ENCODE measurements at regions not wholly inside any gene's neighbourhood (a gene's known extent, or its start where the extent isn't known, plus 50 kb on each side); places are given as distances from the start of the nearest gene placed in this dataset.

GRCh38 chr9:90969021-90969675 lies 167.5 kb downstream of the SYK start:
- no peak overlapping the region for H3K27ac ChIP-seq (ENCODE audit: low read depth)
- no peak for DNase-seq (ENCODE audit: extremely low spot score)
- 82% methylated on average over 10 of the region's 10 CpGs for WGBS
- H3K4me3 ChIP-seq (ENCODE audit: low read depth, low read length): no peak overlapping the region
- H3K4me1 ChIP-seq (ENCODE audit: insufficient read depth): no peaks in the 10 kb centered on the region
- no peaks in the 10 kb centered on the region for H3K36me3 ChIP-seq (ENCODE audit: insufficient read depth)

- H3K36me3 ChIP-seq (ENCODE audit: insufficient read depth): no peaks in the 10 kb centered on the region
- WGBS: 75% methylated on average over 9 of the region's 9 CpGs
- H3K4me1 ChIP-seq (ENCODE audit: insufficient read depth): no peaks in the 10 kb centered on the region
- DNase-seq (ENCODE audit: extremely low spot score): no peak
- H3K4me3 ChIP-seq (ENCODE audit: low read depth, low read length): no peak overlapping the region
- no peak overlapping the region for H3K27ac ChIP-seq (ENCODE audit: low read depth)
Observed at GRCh38 chr9:90970608-90971007, 169.0 kb downstream of the SYK start.

GRCh38 chr9:90972057-90972456 lies 170.4 kb downstream of the SYK start:
- H3K27ac ChIP-seq (ENCODE audit: low read depth): no peak overlapping the region
- WGBS: 91% methylated on average over 6 of the region's 6 CpGs
- H3K36me3 ChIP-seq (ENCODE audit: insufficient read depth): no peaks in the 10 kb centered on the region
- H3K4me1 ChIP-seq (ENCODE audit: insufficient read depth): no peaks in the 10 kb centered on the region
- DNase-seq (ENCODE audit: extremely low spot score): no peak
- H3K4me3 ChIP-seq (ENCODE audit: low read depth, low read length): no peak overlapping the region

- H3K36me3 ChIP-seq (ENCODE audit: insufficient read depth): no peaks in the 10 kb centered on the region
- H3K27ac ChIP-seq (ENCODE audit: low read depth): no peak overlapping the region
- no peaks in the 10 kb centered on the region for H3K4me1 ChIP-seq (ENCODE audit: insufficient read depth)
- H3K4me3 ChIP-seq (ENCODE audit: low read depth, low read length): no peak overlapping the region
- 66% methylated on average over 5 of the region's 5 CpGs for WGBS
- DNase-seq (ENCODE audit: extremely low spot score): no peak
Observed at GRCh38 chr9:90974016-90974415, 172.4 kb downstream of the SYK start.

- Histone ChIP-seq H3K27ac (ENCODE audit: low read depth) (no peak overlapping the region), H3K36me3 (ENCODE audit: insufficient read depth) (no peaks in the 10 kb centered on the region), H3K4me3 (ENCODE audit: low read depth, low read length) (no peak overlapping the region), H3K4me1 (ENCODE audit: insufficient read depth) (no peaks in the 10 kb centered on the region)
- no peak for DNase-seq (ENCODE audit: extremely low spot score)
- WGBS: 72% methylated on average over 9 of the region's 9 CpGs
Observed at GRCh38 chr9:90974643-90975245, 173.1 kb downstream of the SYK start.

- H3K4me1 ChIP-seq (ENCODE audit: insufficient read depth): no peaks in the 10 kb centered on the region
- H3K27ac ChIP-seq (ENCODE audit: low read depth): no peak overlapping the region
- no peak overlapping the region for H3K4me3 ChIP-seq (ENCODE audit: low read depth, low read length)
- 86% methylated on average over 22 of the region's 22 CpGs for WGBS
- H3K36me3 ChIP-seq (ENCODE audit: insufficient read depth): no peaks in the 10 kb centered on the region
- DNase-seq (ENCODE audit: extremely low spot score): no peak
Observed at GRCh38 chr9:90975781-90976538, 174.3 kb downstream of the SYK start.

GRCh38 chr9:90979138-90979551 lies 177.5 kb downstream of the SYK start:
- Histone ChIP-seq H3K36me3 (ENCODE audit: insufficient read depth) (no peaks in the 10 kb centered on the region), H3K4me3 (ENCODE audit: low read depth, low read length) (no peak overlapping the region), H3K27ac (ENCODE audit: low read depth) (no peak overlapping the region), H3K4me1 (ENCODE audit: insufficient read depth) (no peaks in the 10 kb centered on the region)
- no peak for DNase-seq (ENCODE audit: extremely low spot score)
- WGBS: 78% methylated on average over 7 of the region's 7 CpGs

- Histone ChIP-seq H3K27ac (ENCODE audit: low read depth) (no peak overlapping the region), H3K4me3 (ENCODE audit: low read depth, low read length) (no peak overlapping the region), H3K4me1 (ENCODE audit: insufficient read depth) (no peaks in the 10 kb centered on the region), H3K36me3 (ENCODE audit: insufficient read depth) (no peaks in the 10 kb centered on the region)
- 48% methylated on average over 4 of the region's 4 CpGs for WGBS
- DNase-seq (ENCODE audit: extremely low spot score): no peak
Observed at GRCh38 chr9:90979639-90980038, 178.0 kb downstream of the SYK start.

- no peak for DNase-seq (ENCODE audit: extremely low spot score)
- Histone ChIP-seq H3K4me1 (ENCODE audit: insufficient read depth) (no peaks in the 10 kb centered on the region), H3K36me3 (ENCODE audit: insufficient read depth) (no peaks in the 10 kb centered on the region), H3K4me3 (ENCODE audit: low read depth, low read length) (no peak overlapping the region), H3K27ac (ENCODE audit: low read depth) (no peak overlapping the region)
- 85% methylated on average over 3 of the region's 3 CpGs for WGBS
Observed at GRCh38 chr9:90981726-90982125, 180.1 kb downstream of the SYK start.

- Histone ChIP-seq H3K36me3 (ENCODE audit: insufficient read depth) (no peaks in the 10 kb centered on the region), H3K4me1 (ENCODE audit: insufficient read depth) (no peaks in the 10 kb centered on the region), H3K27ac (ENCODE audit: low read depth) (no peak overlapping the region), H3K4me3 (ENCODE audit: low read depth, low read length) (no peak overlapping the region)
- DNase-seq (ENCODE audit: extremely low spot score): no peak
- 85% methylated on average over 3 of the region's 3 CpGs for WGBS
Observed at GRCh38 chr9:90983394-90983793, 181.8 kb downstream of the SYK start.

- DNase-seq (ENCODE audit: extremely low spot score): no peak
- Histone ChIP-seq H3K4me3 (ENCODE audit: low read depth, low read length) (no peak overlapping the region), H3K27ac (ENCODE audit: low read depth) (no peak overlapping the region), H3K36me3 (ENCODE audit: insufficient read depth) (no peaks in the 10 kb centered on the region), H3K4me1 (ENCODE audit: insufficient read depth) (no peaks in the 10 kb centered on the region)
- 47% methylated on average over 3 of the region's 3 CpGs for WGBS
Observed at GRCh38 chr9:90985631-90986030, 184.0 kb downstream of the SYK start.

- Histone ChIP-seq H3K36me3 (ENCODE audit: insufficient read depth) (no peaks in the 10 kb centered on the region), H3K4me1 (ENCODE audit: insufficient read depth) (no peaks in the 10 kb centered on the region), H3K4me3 (ENCODE audit: low read depth, low read length) (no peak overlapping the region), H3K27ac (ENCODE audit: low read depth) (no peak overlapping the region)
- 82% methylated on average over 3 of the region's 3 CpGs for WGBS
- DNase-seq (ENCODE audit: extremely low spot score): no peak
Observed at GRCh38 chr9:90986161-90986560, 184.5 kb downstream of the SYK start.

GRCh38 chr9:90987566-90987965 lies 185.9 kb downstream of the SYK start:
- DNase-seq (ENCODE audit: extremely low spot score): no peak
- H3K27ac ChIP-seq (ENCODE audit: low read depth): no peak overlapping the region

GRCh38 chr9:90988318-90988717 lies 186.7 kb downstream of the SYK start:
- Histone ChIP-seq H3K4me1 (ENCODE audit: insufficient read depth) (no peaks in the 10 kb centered on the region), H3K27ac (ENCODE audit: low read depth) (no peak overlapping the region), H3K36me3 (ENCODE audit: insufficient read depth) (no peaks in the 10 kb centered on the region), H3K4me3 (ENCODE audit: low read depth, low read length) (no peak overlapping the region)
- 89% methylated on average over 1 of the region's 1 CpG for WGBS
- no peak for DNase-seq (ENCODE audit: extremely low spot score)

More at GRCh38 chr9:90987566-90987965, 185.9 kb downstream of the SYK start:
- no peaks in the 10 kb centered on the region for H3K4me1 ChIP-seq (ENCODE audit: insufficient read depth)
- 42% methylated on average over 2 of the region's 2 CpGs for whole genome bisulfite sequencing
- H3K36me3 ChIP-seq (ENCODE audit: insufficient read depth): no peaks in the 10 kb centered on the region
- no peak overlapping the region for H3K4me3 ChIP-seq (ENCODE audit: low read depth, low read length)

All from urinary bladder (tissue), 3 donors.